Testis (tissue), 2 donors: ENCODE measurements at regions not wholly inside any gene's neighbourhood (a gene's known extent, or its start where the extent isn't known, plus 50 kb on each side); places are given as distances from the start of the nearest gene placed in this dataset.
"Not testable (repeated sequence)": the region's sequence is repeated elsewhere in the genome, so short reads cannot be mapped to it uniquely, and the experiment has no call there.

Experiments
- DNase-seq: peaks from one replicate; pipeline ENCODE4 v3.0.0-alpha.2; 2019
- H3K27ac ChIP-seq, 2 donors: fragments of 200-600 bp; sonication (generic); one replicate each; pipeline ENCODE4 v1.5.1; 2019
- H3K27me3 ChIP-seq: fragments of 200-600 bp; sonication (generic); one replicate; pipeline ENCODE4 v1.5.1; 2019
- H3K36me3 ChIP-seq: fragments of 200-600 bp; sonication (generic); one replicate; pipeline ENCODE4 v1.5.1; 2017; ENCODE audit warnings: low read depth; ENCODE audit errors: missing control alignments
- H3K4me1 ChIP-seq: fragments of 200-600 bp; sonication (generic); one replicate; pipeline ENCODE4 v1.5.1; 2019
- H3K4me3 ChIP-seq, 2 donors: fragments of 200-600 bp; sonication (generic); one replicate each; pipeline ENCODE4 v1.5.1; 2017 to 2019
- H3K9me3 ChIP-seq: fragments of 200-600 bp; sonication (generic); one replicate; pipeline ENCODE4 v1.5.1; 2017
- CTCF ChIP-seq, 3 experiments: fragments of 450-650 bp in 2 of 3; fragments of 200-600 bp in 1 of 3; sonication (generic) in 1 of 3; IDR thresholded peaks; one replicate each; pipeline ENCODE4 v1.5.1; 2016 to 2019; ENCODE audit warnings: antibody characterized with exemption in 3 of 3, mild to moderate bottlenecking in 2 of 3, moderate library complexity in 1 of 3
- POLR2A ChIP-seq: fragments of 450-650 bp; IDR thresholded peaks from one replicate; pipeline ENCODE4 v1.6.1; 2017; ENCODE audit warnings: antibody characterized with exemption, mild to moderate bottlenecking, moderate library complexity
- WGBS, 2 donors: methylation state at CpG; one replicate each; pipeline ENCODE4 v1.1.5; 2018; 5-methylcytosine and 5-hydroxymethylcytosine counted together
- intact Hi-C: fragments of 100-400 bp; cut with DNase I; formaldehyde crosslinking; loops from one replicate; pipeline ENCODE4 v1.15.1; 2023; ENCODE audit warnings: low total_unique reads

- 86 to 97% methylated on average over 1 of the region's 1 CpG for WGBS, 2 donors
- intact Hi-C loops = no loop called here
- TF ChIP-seq POLR2A = no peak
- no peak for TF ChIP-seq CTCF (IDR thresholded peaks at IDR 0.05)
- H3K4me3 ChIP-seq = no peak overlapping the region
- H3K27me3 ChIP-seq = no peaks in the 10 kb centered on the region
- no peaks in the 10 kb centered on the region for H3K9me3 ChIP-seq
- no peak for DNase-seq
- no peaks in the 10 kb centered on the region for H3K4me1 ChIP-seq
- no peaks in the 10 kb centered on the region for H3K36me3 ChIP-seq
- H3K27ac ChIP-seq = no peak overlapping the region
These were observed 162.8 kb downstream of the MANEA start for GRCh38 chr6:95740157-95740556.

DNA sequence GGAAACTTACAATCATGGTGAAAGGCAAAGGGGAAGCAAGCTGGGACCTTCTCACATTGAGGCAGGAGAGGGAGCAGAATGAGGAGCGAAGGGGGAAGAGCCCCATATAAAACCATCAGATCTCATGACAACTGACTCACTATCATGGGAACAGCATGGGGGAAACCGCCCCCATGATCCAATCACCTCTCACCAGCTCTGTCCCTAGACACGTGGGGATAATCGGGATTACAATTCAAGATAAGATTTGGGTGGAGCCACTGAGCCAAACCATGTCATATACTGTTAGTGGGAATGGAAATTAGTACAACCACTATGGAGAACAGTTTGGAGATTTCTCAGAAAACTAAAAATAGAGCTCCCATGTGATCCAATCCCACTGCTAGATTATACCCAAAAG is 163.7 kb downstream of the MANEA start:
- H3K4me1 ChIP-seq = no peaks in the 10 kb centered on the region
- H3K27ac ChIP-seq = no peak overlapping the region
- TF ChIP-seq CTCF (IDR thresholded peaks at IDR 0.05) = no peak
- TF ChIP-seq POLR2A = no peak
- H3K9me3 ChIP-seq = no peaks in the 10 kb centered on the region
- no peak for DNase-seq
- H3K27me3 ChIP-seq = no peaks in the 10 kb centered on the region
- no peak overlapping the region for H3K4me3 ChIP-seq
- intact Hi-C loops = no loop called here
- WGBS, 2 donors = 70 to 73% methylated on average over 4 of the region's 4 CpGs
- H3K36me3 ChIP-seq = no peaks in the 10 kb centered on the region

- Histone ChIP-seq H3K4me1 (no peaks in the 10 kb centered on the region), H3K27me3 (no peaks in the 10 kb centered on the region), H3K9me3 (no peaks in the 10 kb centered on the region), H3K27ac (no peak overlapping the region), H3K36me3 (no peaks in the 10 kb centered on the region), H3K4me3 (no peak overlapping the region)
- intact Hi-C loops = no loop called here
- no peak for DNase-seq
- TF ChIP-seq POLR2A (no peak), CTCF (IDR thresholded peaks at IDR 0.05) (no peak)
These were observed 165.5 kb downstream of the MANEA start for GRCh38 chr6:95742767-95743289.

DNA sequence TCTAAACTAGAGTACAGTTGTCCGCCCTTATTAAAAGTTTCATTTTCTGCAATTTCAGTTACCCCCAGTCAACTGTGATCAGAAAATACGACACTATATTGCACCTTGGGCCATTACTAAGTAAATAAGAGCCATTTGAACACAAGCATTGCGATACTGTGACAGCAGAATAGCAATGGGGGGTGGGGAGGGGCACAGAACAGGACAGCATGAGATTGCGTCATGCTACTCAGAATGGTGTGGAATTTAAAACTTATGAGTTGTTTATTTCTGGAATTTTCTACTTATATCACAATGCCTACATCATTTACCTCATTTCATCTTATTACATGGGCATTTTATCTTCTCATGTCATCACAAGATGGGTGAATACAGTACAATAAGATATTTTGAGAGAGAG is 166.3 kb downstream of the MANEA start:
- Histone ChIP-seq H3K4me3 (no peak overlapping the region), H3K4me1 (no peaks in the 10 kb centered on the region), H3K27me3 (no peaks in the 10 kb centered on the region), H3K9me3 (no peaks in the 10 kb centered on the region), H3K36me3 (no peaks in the 10 kb centered on the region), H3K27ac (no peak overlapping the region)
- DNase-seq = no peak
- 86 to 90% methylated on average over 4 of the region's 4 CpGs for WGBS, 2 donors
- intact Hi-C loops = no loop called here
- TF ChIP-seq POLR2A (no peak), CTCF (IDR thresholded peaks at IDR 0.05) (no peak)

GRCh38 chr6:95758236-95759069 is 181.1 kb downstream of the MANEA start:
- H3K4me1 ChIP-seq, H3K4me3 ChIP-seq, H3K27ac ChIP-seq, DNase-seq, intact Hi-C loops, H3K9me3 ChIP-seq, H3K27me3 ChIP-seq, H3K36me3 ChIP-seq: not testable (repeated sequence)
- 76 to 92% methylated on average over 17 to 36 of the region's 36 CpGs for WGBS, 2 donors
